Osteocyte (in vitro differentiated cells): ENCODE measurements at regions not wholly inside any gene's neighbourhood (a gene's known extent, or its start where the extent isn't known, plus 50 kb on each side); places are given as distances from the start of the nearest gene placed in this dataset.

Experiments
- DNase-seq: peaks from one replicate; pipeline ENCODE4 v3.0.0; 2021; ENCODE audit warnings: mixed read lengths; ENCODE audit not compliant: unreplicated experiment; ENCODE audit errors: extremely low spot score
- H3K27ac Mint-ChIP-seq: one replicate; pipeline ENCODE4 v1.8.0; 2021; ENCODE audit warnings: mild to moderate bottlenecking, mixed read lengths; ENCODE audit not compliant: unreplicated experiment
- H3K27me3 Mint-ChIP-seq: one replicate; pipeline ENCODE4 v1.8.0; 2021; ENCODE audit warnings: mixed read lengths; ENCODE audit not compliant: unreplicated experiment
- H3K36me3 Mint-ChIP-seq: one replicate; pipeline ENCODE4 v1.8.0; 2021; ENCODE audit warnings: mixed read lengths; ENCODE audit not compliant: unreplicated experiment
- H3K4me1 Mint-ChIP-seq: one replicate; pipeline ENCODE4 v1.8.0; 2021; ENCODE audit warnings: mixed read lengths; ENCODE audit not compliant: unreplicated experiment
- H3K4me3 Mint-ChIP-seq: one replicate; pipeline ENCODE4 v1.8.0; 2021; ENCODE audit warnings: mild to moderate bottlenecking, moderate library complexity, mixed read lengths; ENCODE audit not compliant: unreplicated experiment
- H3K9me3 Mint-ChIP-seq: one replicate; pipeline ENCODE4 v1.8.0; 2021; ENCODE audit warnings: mixed read lengths; ENCODE audit not compliant: unreplicated experiment
- TF ChIP-seq, protein P1 (sequence below): fragments of 200-600 bp; sonication (generic); IDR thresholded peaks from 2 replicates; pipeline ENCODE4 v1.5.0; 2021; ENCODE audit warnings: antibody characterized with exemption, mild to moderate bottlenecking, moderate library complexity

DNA sequence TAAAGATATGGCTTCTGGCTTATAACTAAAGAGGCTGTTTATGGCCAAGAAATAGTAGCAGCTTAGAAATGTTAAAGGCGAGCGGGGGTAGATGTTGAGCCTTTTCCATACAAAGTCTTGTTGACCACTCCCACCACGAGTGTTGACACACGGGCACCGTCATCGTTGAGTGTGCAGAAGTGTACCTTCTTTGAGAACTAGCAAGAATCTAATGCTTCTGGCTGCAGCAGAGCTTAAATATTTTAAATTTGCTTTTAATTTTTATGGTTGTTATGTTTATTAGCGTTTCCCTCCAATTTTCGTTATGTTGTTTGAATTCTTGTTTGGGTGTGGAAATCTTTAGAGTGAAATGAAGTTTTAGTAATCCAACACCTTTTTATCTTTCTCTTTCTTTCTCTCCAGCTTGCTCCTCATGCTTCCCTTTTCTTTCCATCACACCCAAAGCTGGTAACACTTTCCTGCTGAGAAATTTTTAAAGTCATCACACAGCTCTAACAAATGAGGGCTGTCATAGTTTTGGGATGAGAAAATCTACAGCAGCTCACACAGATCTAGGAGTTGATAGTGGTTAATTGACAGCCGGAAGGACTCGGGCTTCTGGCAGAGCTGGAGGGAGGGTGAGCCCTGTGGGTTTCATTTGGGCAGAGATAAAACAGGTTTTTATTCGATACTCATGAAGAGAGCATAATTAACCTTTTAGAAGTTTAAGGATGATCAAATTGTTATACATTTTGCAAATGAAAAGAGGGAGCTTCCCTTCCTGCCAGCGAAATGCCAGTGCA lies 120.1 kb upstream of the ZNF608 start:
- peaks cover 55% of the 10 kb centered on the region for H3K4me1 Mint-ChIP-seq

GRCh38 chr5:124867137-124867704 lies 120.8 kb upstream of the ZNF608 start:
- Mint-ChIP-seq H3K27me3 (no peaks in the 10 kb centered on the region), H3K27ac (peak overlapping the region; percentile 66), H3K9me3 (no peaks in the 10 kb centered on the region), H3K4me3 (no peak overlapping the region), H3K36me3 (no peaks in the 10 kb centered on the region), H3K4me1 (peaks cover 56% of the 10 kb centered on the region)
- TF ChIP-seq, protein P1, sequence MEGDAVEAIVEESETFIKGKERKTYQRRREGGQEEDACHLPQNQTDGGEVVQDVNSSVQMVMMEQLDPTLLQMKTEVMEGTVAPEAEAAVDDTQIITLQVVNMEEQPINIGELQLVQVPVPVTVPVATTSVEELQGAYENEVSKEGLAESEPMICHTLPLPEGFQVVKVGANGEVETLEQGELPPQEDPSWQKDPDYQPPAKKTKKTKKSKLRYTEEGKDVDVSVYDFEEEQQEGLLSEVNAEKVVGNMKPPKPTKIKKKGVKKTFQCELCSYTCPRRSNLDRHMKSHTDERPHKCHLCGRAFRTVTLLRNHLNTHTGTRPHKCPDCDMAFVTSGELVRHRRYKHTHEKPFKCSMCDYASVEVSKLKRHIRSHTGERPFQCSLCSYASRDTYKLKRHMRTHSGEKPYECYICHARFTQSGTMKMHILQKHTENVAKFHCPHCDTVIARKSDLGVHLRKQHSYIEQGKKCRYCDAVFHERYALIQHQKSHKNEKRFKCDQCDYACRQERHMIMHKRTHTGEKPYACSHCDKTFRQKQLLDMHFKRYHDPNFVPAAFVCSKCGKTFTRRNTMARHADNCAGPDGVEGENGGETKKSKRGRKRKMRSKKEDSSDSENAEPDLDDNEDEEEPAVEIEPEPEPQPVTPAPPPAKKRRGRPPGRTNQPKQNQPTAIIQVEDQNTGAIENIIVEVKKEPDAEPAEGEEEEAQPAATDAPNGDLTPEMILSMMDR, result no peak
- DNase-seq, result no peak

More for the DNA sequence above, 120.1 kb upstream of the ZNF608 start:
- Mint-ChIP-seq H3K27ac (peak overlapping the region; percentile 69), H3K36me3 (no peaks in the 10 kb centered on the region), H3K27me3 (no peaks in the 10 kb centered on the region), H3K9me3 (no peaks in the 10 kb centered on the region), H3K4me3 (no peak overlapping the region)
- no peak for DNase-seq
- TF ChIP-seq, protein P1, result no peak

- Mint-ChIP-seq H3K36me3 (no peaks in the 10 kb centered on the region), H3K27me3 (no peaks in the 10 kb centered on the region), H3K4me1 (peaks cover 59% of the 10 kb centered on the region), H3K9me3 (no peaks in the 10 kb centered on the region), H3K27ac (peak overlapping the region; percentile 8), H3K4me3 (no peak overlapping the region)
- no peak for DNase-seq
- TF ChIP-seq, protein P1, result no peak
Observed at GRCh38 chr5:124868676-124869075, 122.2 kb upstream of the ZNF608 start.

GRCh38 chr5:124869426-124870033 lies 123.1 kb upstream of the ZNF608 start:
- DNase-seq, result no peak
- Mint-ChIP-seq H3K4me3 (no peak overlapping the region), H3K27ac (no peak overlapping the region), H3K36me3 (no peaks in the 10 kb centered on the region), H3K27me3 (no peaks in the 10 kb centered on the region), H3K9me3 (no peaks in the 10 kb centered on the region), H3K4me1 (peaks cover 59% of the 10 kb centered on the region)
- TF ChIP-seq, protein P1, result no peak

DNA sequence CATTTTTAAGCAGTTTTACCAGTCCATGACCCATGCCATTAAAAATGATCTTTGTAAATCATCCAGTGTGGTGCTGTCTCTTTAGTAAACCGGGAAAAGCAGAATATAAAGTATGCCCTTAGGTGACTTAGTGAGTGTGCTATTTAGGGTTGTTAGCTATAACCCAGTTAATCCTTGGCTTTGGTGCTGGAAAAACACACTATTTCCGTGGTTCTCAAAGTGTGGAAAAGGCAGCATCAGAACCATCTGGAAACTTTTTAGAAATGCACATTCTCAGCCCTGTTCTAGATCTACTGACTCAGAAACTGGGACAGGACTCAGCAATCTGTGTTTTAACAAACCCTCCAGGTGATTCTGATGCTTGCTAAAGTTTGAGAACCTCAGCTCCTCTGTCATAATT lies 123.6 kb upstream of the ZNF608 start:
- DNase-seq, result no peak

More for the DNA sequence above, 123.6 kb upstream of the ZNF608 start:
- H3K27me3 Mint-ChIP-seq, result no peaks in the 10 kb centered on the region
- no peak overlapping the region for H3K27ac Mint-ChIP-seq
- H3K4me3 Mint-ChIP-seq, result no peak overlapping the region
- TF ChIP-seq, protein P1, result no peak
- H3K36me3 Mint-ChIP-seq, result no peaks in the 10 kb centered on the region
- H3K9me3 Mint-ChIP-seq, result no peaks in the 10 kb centered on the region
- peaks cover 58% of the 10 kb centered on the region for H3K4me1 Mint-ChIP-seq
